ENCODE measurements at regions not wholly inside any gene's neighbourhood (a gene's known extent, or its start where the extent isn't known, plus 50 kb on each side); places are given as distances from the start of the nearest gene placed in this dataset.

GRCh38 chr21:41008974-41009373 lies 159.0 kb upstream of the BACE2 start:
- H3K9me2 ChIP-seq (replicated peaks; ENCODE audit: insufficient read depth), result no peaks in the 10 kb centered on the region
- no peaks in the 10 kb centered on the region for H3K79me2 ChIP-seq
- no peaks in the 10 kb centered on the region for H3K9me3 ChIP-seq (ENCODE audit: low read depth)
- no peak for DNase-seq (ENCODE audit: low spot score)
- no peak overlapping the region for H3K4me2 ChIP-seq
- TF ChIP-seq EZH2phosphoT487 (IDR thresholded peaks at IDR 0.05; ENCODE audit: low read depth, severe bottlenecking, unreplicated experiment) (no peak), CTCF (IDR thresholded peaks at IDR 0.05; ENCODE audit: poor library complexity) (no peak)
- WGBS (ENCODE audit: low lambda C conversion rate, missing lambda C conversion rate), result 71% methylated on average over 9 of the region's 9 CpGs
- no peak overlapping the region for H2AFZ ChIP-seq
- H3K4me1 ChIP-seq (ENCODE audit: insufficient read depth), result no peaks in the 10 kb centered on the region
- no peak overlapping the region for H3K4me3 ChIP-seq
- no peak overlapping the region for H3K27ac ChIP-seq
- no peaks in the 10 kb centered on the region for H3K36me3 ChIP-seq (replicated peaks; ENCODE audit: insufficient read depth, low read depth)
- H4K20me1 ChIP-seq (ENCODE audit: insufficient read depth, poor library complexity, severe bottlenecking), result no peaks in the 10 kb centered on the region
- H3K27me3 ChIP-seq, result no peaks in the 10 kb centered on the region

GRCh38 chr21:41009398-41010100 lies 158.4 kb upstream of the BACE2 start:
- DNase-seq (ENCODE audit: low spot score), result peak; percentile 35
- Histone ChIP-seq H3K79me2 (no peaks in the 10 kb centered on the region), H3K4me3 (no peak overlapping the region), H3K9me3 (ENCODE audit: low read depth) (no peaks in the 10 kb centered on the region), H3K27me3 (no peaks in the 10 kb centered on the region), H3K4me1 (ENCODE audit: insufficient read depth) (no peaks in the 10 kb centered on the region), H3K27ac (no peak overlapping the region), H4K20me1 (ENCODE audit: insufficient read depth, poor library complexity, severe bottlenecking) (no peaks in the 10 kb centered on the region), H3K36me3 (replicated peaks; ENCODE audit: insufficient read depth, low read depth) (no peaks in the 10 kb centered on the region), H3K4me2 (no peak overlapping the region), H2AFZ (no peak overlapping the region), H3K9me2 (replicated peaks; ENCODE audit: insufficient read depth) (no peaks in the 10 kb centered on the region)
- 68% methylated on average over 5 of the region's 5 CpGs for WGBS (ENCODE audit: low lambda C conversion rate, missing lambda C conversion rate)
- TF ChIP-seq EZH2 (IDR thresholded peaks at IDR 0.05; ENCODE audit: borderline replicate concordance) (no peak), EZH2phosphoT487 (IDR thresholded peaks at IDR 0.05; ENCODE audit: low read depth, severe bottlenecking, unreplicated experiment) (no peak), CTCF (IDR thresholded peaks at IDR 0.05; ENCODE audit: poor library complexity) (no peak)

- TF ChIP-seq EZH2phosphoT487 (IDR thresholded peaks at IDR 0.05; ENCODE audit: low read depth, severe bottlenecking, unreplicated experiment) (no peak), EZH2 (IDR thresholded peaks at IDR 0.05; ENCODE audit: borderline replicate concordance) (no peak), CTCF (IDR thresholded peaks at IDR 0.05; ENCODE audit: poor library complexity) (no peak)
- H3K36me3 ChIP-seq (replicated peaks; ENCODE audit: insufficient read depth, low read depth), result no peaks in the 10 kb centered on the region
- H3K27ac ChIP-seq, result no peak overlapping the region
- no peaks in the 10 kb centered on the region for H4K20me1 ChIP-seq (ENCODE audit: insufficient read depth, poor library complexity, severe bottlenecking)
- H3K9me2 ChIP-seq (replicated peaks; ENCODE audit: insufficient read depth), result no peaks in the 10 kb centered on the region
- no peak overlapping the region for H2AFZ ChIP-seq
- no peak for DNase-seq (ENCODE audit: low spot score)
- no peaks in the 10 kb centered on the region for H3K27me3 ChIP-seq
- H3K4me2 ChIP-seq, result no peak overlapping the region
- 45% methylated on average over 6 of the region's 6 CpGs for WGBS (ENCODE audit: low lambda C conversion rate, missing lambda C conversion rate)
- no peak overlapping the region for H3K4me3 ChIP-seq
- H3K4me1 ChIP-seq (ENCODE audit: insufficient read depth), result no peaks in the 10 kb centered on the region
- no peaks in the 10 kb centered on the region for H3K79me2 ChIP-seq
- H3K9me3 ChIP-seq (ENCODE audit: low read depth), result no peaks in the 10 kb centered on the region
Observed at GRCh38 chr21:41010101-41010435, 157.9 kb upstream of the BACE2 start.

All from hepatocyte (in vitro differentiated cells).